ENCODE measurements at regions not wholly inside any gene's neighbourhood (a gene's known extent, or its start where the extent isn't known, plus 50 kb on each side); places are given as distances from the start of the nearest gene placed in this dataset.

GRCh38 chr7:18081617-18082016 lies 54.0 kb upstream of the PRPS1L1 start:
- TF ChIP-seq CTCF (IDR thresholded peaks at IDR 0.05) = no peak
- peaks cover 5% of the 10 kb centered on the region for H3K4me1 Mint-ChIP-seq (ENCODE audit: low read depth)
- peaks cover 12% of the 10 kb centered on the region for H3K27me3 Mint-ChIP-seq (ENCODE audit: low read depth)
- H3K27ac Mint-ChIP-seq (ENCODE audit: unreplicated experiment) = no peak overlapping the region
- no peak for DNase-seq (ENCODE audit: low spot score)
- H3K9me3 Mint-ChIP-seq (ENCODE audit: low read depth) = peaks cover 27% of the 10 kb centered on the region
- H3K36me3 Mint-ChIP-seq (ENCODE audit: low read depth) = peaks cover 12% of the 10 kb centered on the region
- H3K4me3 Mint-ChIP-seq (ENCODE audit: unreplicated experiment) = no peak overlapping the region

DNA sequence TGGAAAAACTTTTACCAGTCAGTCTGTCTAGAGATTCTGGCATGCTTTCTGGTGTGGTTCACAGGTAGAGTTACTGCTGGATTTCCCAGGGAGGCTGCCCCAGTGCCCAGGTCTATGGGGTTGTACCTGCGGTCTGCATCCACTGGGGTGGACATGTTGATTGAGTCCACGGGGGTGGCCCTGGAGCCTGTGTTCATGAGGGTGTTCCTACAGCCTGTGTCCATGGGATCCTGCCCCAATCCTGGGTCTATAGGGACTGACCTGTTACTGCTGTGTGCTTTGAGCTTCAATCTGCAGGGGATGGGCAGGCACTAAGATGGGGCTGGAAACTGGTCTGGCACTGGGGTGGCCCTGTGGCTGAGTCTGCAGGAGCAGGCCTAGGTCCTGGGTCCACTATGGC lies 54.5 kb upstream of the PRPS1L1 start:
- no peak for DNase-seq (ENCODE audit: low spot score)
- Mint-ChIP-seq H3K4me1 (ENCODE audit: low read depth) (peaks cover 9% of the 10 kb centered on the region), H3K27ac (ENCODE audit: unreplicated experiment) (no peak overlapping the region), H3K27me3 (ENCODE audit: low read depth) (peaks cover 9% of the 10 kb centered on the region), H3K4me3 (ENCODE audit: unreplicated experiment) (no peak overlapping the region), H3K36me3 (ENCODE audit: low read depth) (peaks cover 9% of the 10 kb centered on the region), H3K9me3 (ENCODE audit: low read depth) (peaks cover 27% of the 10 kb centered on the region)
- no peak for TF ChIP-seq CTCF (IDR thresholded peaks at IDR 0.05)

GRCh38 chr7:18086165-18087025 lies 58.7 kb upstream of the PRPS1L1 start:
- TF ChIP-seq CTCF (IDR thresholded peaks at IDR 0.05) = peak; percentile 43
- Mint-ChIP-seq H3K36me3 (ENCODE audit: low read depth) (peaks cover 7% of the 10 kb centered on the region), H3K4me1 (ENCODE audit: low read depth) (peaks cover 20% of the 10 kb centered on the region), H3K27me3 (ENCODE audit: low read depth) (peaks cover 3% of the 10 kb centered on the region), H3K4me3 (ENCODE audit: unreplicated experiment) (peak overlapping the region; percentile 79), H3K9me3 (ENCODE audit: low read depth) (peaks cover 12% of the 10 kb centered on the region), H3K27ac (ENCODE audit: unreplicated experiment) (no peak overlapping the region)
- DNase-seq (ENCODE audit: low spot score) = peak; percentile 67

GRCh38 chr7:18087026-18087686 lies 59.5 kb upstream of the PRPS1L1 start:
- no peak for TF ChIP-seq CTCF (IDR thresholded peaks at IDR 0.05)
- Mint-ChIP-seq H3K27ac (ENCODE audit: unreplicated experiment) (no peak overlapping the region), H3K4me3 (ENCODE audit: unreplicated experiment) (peak overlapping the region; percentile 79), H3K27me3 (ENCODE audit: low read depth) (peaks cover 3% of the 10 kb centered on the region), H3K9me3 (ENCODE audit: low read depth) (peaks cover 5% of the 10 kb centered on the region), H3K4me1 (ENCODE audit: low read depth) (peaks cover 20% of the 10 kb centered on the region), H3K36me3 (ENCODE audit: low read depth) (peaks cover 4% of the 10 kb centered on the region)
- DNase-seq (ENCODE audit: low spot score) = peak; percentile 59

- Mint-ChIP-seq H3K4me3 (ENCODE audit: unreplicated experiment) (peak overlapping the region; percentile 79), H3K9me3 (ENCODE audit: low read depth) (peaks cover 3% of the 10 kb centered on the region), H3K4me1 (ENCODE audit: low read depth) (peaks cover 20% of the 10 kb centered on the region), H3K36me3 (ENCODE audit: low read depth) (peaks cover 3% of the 10 kb centered on the region), H3K27ac (ENCODE audit: unreplicated experiment) (no peak overlapping the region), H3K27me3 (ENCODE audit: low read depth) (peaks cover 3% of the 10 kb centered on the region)
- no peak for DNase-seq (ENCODE audit: low spot score)
- no peak for TF ChIP-seq CTCF (IDR thresholded peaks at IDR 0.05)
These were observed 60.0 kb upstream of the PRPS1L1 start for GRCh38 chr7:18087687-18088078.

All from chondrocyte (in vitro differentiated cells).